Endothelial cell of umbilical vein (primary cell): ENCODE measurements at regions not wholly inside any gene's neighbourhood (a gene's known extent, or its start where the extent isn't known, plus 50 kb on each side); places are given as distances from the start of the nearest gene placed in this dataset.

Experiments
- CTCF ChIP-seq, 2 donors: IDR thresholded peaks; 1 replicate in 1 of 2; 2 replicates in 1 of 2; pipeline ENCODE4 v1.5.1; 2011; ENCODE audit warnings: low read length in 2 of 2, mild to moderate bottlenecking in 2 of 2, moderate library complexity in 2 of 2, control low read depth in 1 of 2, inconsistent platforms in 1 of 2, low read depth in 1 of 2; ENCODE audit not compliant: insufficient read depth in 1 of 2; ENCODE audit errors: extremely low read depth in 1 of 2
- JUN ChIP-seq: IDR thresholded peaks from 2 replicates; pipeline ENCODE4 v1.6.1; 2011; ENCODE audit warnings: borderline replicate concordance, low read depth; ENCODE audit not compliant: insufficient read length, insufficient read depth
- MAX ChIP-seq: IDR thresholded peaks from 2 replicates; pipeline ENCODE4 v1.6.1; 2011; ENCODE audit not compliant: insufficient read depth, insufficient read length
- MYC ChIP-seq: IDR thresholded peaks from one replicate; pipeline ENCODE4 v1.6.1; 2011; ENCODE audit warnings: mild to moderate bottlenecking, low read depth, low read length
- POLR2A ChIP-seq: IDR thresholded peaks from 2 replicates; pipeline ENCODE4 v1.6.1; 2012; ENCODE audit warnings: low read depth, mild to moderate bottlenecking, control low read depth, low read length

DNA sequence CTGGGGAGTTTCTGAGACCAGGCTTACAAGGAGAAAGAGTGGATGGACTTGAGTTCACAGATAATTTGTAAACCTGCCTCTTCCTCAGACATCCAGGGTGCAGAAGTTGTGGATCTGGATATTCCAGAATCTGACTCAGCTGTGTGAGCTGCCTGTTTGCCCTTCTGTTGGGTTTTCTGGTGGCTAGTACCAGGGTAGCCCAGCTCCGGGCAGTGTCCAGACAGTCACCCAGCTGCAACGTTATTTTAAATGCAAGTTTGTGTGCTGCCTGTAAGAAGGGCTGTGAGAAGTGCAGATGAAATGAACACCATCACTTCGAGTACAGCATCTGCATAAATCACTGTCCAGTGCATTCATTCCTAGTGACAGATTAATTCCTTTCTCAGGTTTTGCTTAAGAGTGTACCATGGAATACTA lies 1053.0 kb downstream of the TUSC7 start:
- TF ChIP-seq CTCF (IDR thresholded peaks at IDR 0.05; ENCODE audit: extremely low read depth in 1 of 2, insufficient read depth in 1 of 2, low read depth in 1 of 2, low read length in 2 of 2) = no peak
- TF ChIP-seq POLR2A = no peak
- no peak for TF ChIP-seq JUN
- TF ChIP-seq MAX = no peak
- no peak for TF ChIP-seq MYC
